ENCODE measurements at regions not wholly inside any gene's neighbourhood (a gene's known extent, or its start where the extent isn't known, plus 50 kb on each side); places are given as distances from the start of the nearest gene placed in this dataset.

- DNase-seq = no peak
Measured at GRCh38 chrX:39616098-39616729, 481.5 kb downstream of the BCOR start.

GRCh38 chrX:39616731-39617130 is 481.0 kb downstream of the BCOR start:
- DNase-seq = no peak

- no peak for DNase-seq
Measured at GRCh38 chrX:39618178-39618577, 479.6 kb downstream of the BCOR start.

- DNase-seq = peak; percentile 27
Measured at GRCh38 chrX:39619182-39620009, 478.4 kb downstream of the BCOR start.

- no peak for DNase-seq
Measured at GRCh38 chrX:39624166-39624565, 473.6 kb downstream of the BCOR start.

GRCh38 chrX:39625810-39626209 is 471.9 kb downstream of the BCOR start:
- no peak for DNase-seq

- no peak for DNase-seq
Measured at GRCh38 chrX:39626749-39627148, 471.0 kb downstream of the BCOR start.

GRCh38 chrX:39627257-39627656 is 470.5 kb downstream of the BCOR start:
- no peak for DNase-seq

- no peak for DNase-seq
Measured at GRCh38 chrX:39629001-39629400, 468.8 kb downstream of the BCOR start.

GRCh38 chrX:39630344-39630743 is 467.4 kb downstream of the BCOR start:
- DNase-seq = no peak

- no peak for DNase-seq
Measured at GRCh38 chrX:39631276-39632229, 466.2 kb downstream of the BCOR start.

GRCh38 chrX:39633293-39633692 is 464.5 kb downstream of the BCOR start:
- peak; percentile 73 for DNase-seq

GRCh38 chrX:39636481-39636880 is 461.3 kb downstream of the BCOR start:
- no peak for DNase-seq

- no peak for DNase-seq
Measured at GRCh38 chrX:39638526-39638925, 459.2 kb downstream of the BCOR start.

- DNase-seq = no peak
Measured at GRCh38 chrX:39639871-39640270, 457.9 kb downstream of the BCOR start.

- DNase-seq = no peak
Measured at GRCh38 chrX:39640866-39641265, 456.9 kb downstream of the BCOR start.

GRCh38 chrX:39642071-39642470 is 455.7 kb downstream of the BCOR start:
- DNase-seq = no peak

GRCh38 chrX:39643550-39643949 is 454.2 kb downstream of the BCOR start:
- no peak for DNase-seq

- no peak for DNase-seq
Measured at GRCh38 chrX:39645178-39645895, 452.4 kb downstream of the BCOR start.

- no peak for DNase-seq
Measured at GRCh38 chrX:39648548-39649254, 449.1 kb downstream of the BCOR start.

- no peak for DNase-seq
Measured at GRCh38 chrX:39650768-39651347, 446.9 kb downstream of the BCOR start.

- no peak for DNase-seq
Measured at GRCh38 chrX:39652336-39652735, 445.4 kb downstream of the BCOR start.
